Thoracic aorta (tissue), 2 donors: ENCODE measurements at regions not wholly inside any gene's neighbourhood (a gene's known extent, or its start where the extent isn't known, plus 50 kb on each side); places are given as distances from the start of the nearest gene placed in this dataset.

ENCODE experiments used
- ATAC-seq: fragments of 150-250 bp; one replicate; pipeline ENCODE4 v1.8.0; 2017; ENCODE audit warnings: low read depth; ENCODE audit not compliant: insufficient number of reproducible peaks, low FRiP score
- DNase-seq: peaks from one replicate; pipeline ENCODE4 v3.0.0-alpha.2; 2020; ENCODE audit warnings: low spot score
- H3K27ac ChIP-seq, 2 donors: fragments of 200-600 bp; sonication (generic); 1 replicate in 1 of 2; 2 replicates in 1 of 2; pipeline ENCODE4 v1.5.1; 2016; ENCODE audit warnings: mild to moderate bottlenecking in 2 of 2, moderate library complexity in 2 of 2
- H3K27me3 ChIP-seq: fragments of 200-600 bp; sonication (generic); replicated peaks from 2 replicates; pipeline ENCODE4 v1.6.0; 2016; ENCODE audit warnings: mild to moderate bottlenecking; ENCODE audit not compliant: insufficient read depth
- H3K36me3 ChIP-seq: fragments of 200-600 bp; sonication (generic); one replicate; pipeline ENCODE4 v1.5.1; 2016
- H3K4me1 ChIP-seq, 2 donors: fragments of 200-600 bp; sonication (generic); 1 replicate in 1 of 2; 2 replicates in 1 of 2; pipeline versions ENCODE4 v1.5.1 to v1.6.0; 2016; ENCODE audit warnings: low read depth in 2 of 2, mild to moderate bottlenecking in 1 of 2; ENCODE audit not compliant: control insufficient read depth in 1 of 2
- H3K4me3 ChIP-seq: fragments of 200-600 bp; sonication (generic); 2 replicates; pipeline ENCODE4 v1.5.1; 2016; ENCODE audit warnings: mild to moderate bottlenecking
- H3K9me3 ChIP-seq: fragments of 200-600 bp; sonication (generic); 2 replicates; pipeline ENCODE4 v1.5.1; 2016
- CTCF ChIP-seq: fragments of 200-600 bp; sonication (generic); IDR thresholded peaks from one replicate; pipeline ENCODE4 v1.5.1; 2019; ENCODE audit warnings: antibody characterized with exemption

DNA sequence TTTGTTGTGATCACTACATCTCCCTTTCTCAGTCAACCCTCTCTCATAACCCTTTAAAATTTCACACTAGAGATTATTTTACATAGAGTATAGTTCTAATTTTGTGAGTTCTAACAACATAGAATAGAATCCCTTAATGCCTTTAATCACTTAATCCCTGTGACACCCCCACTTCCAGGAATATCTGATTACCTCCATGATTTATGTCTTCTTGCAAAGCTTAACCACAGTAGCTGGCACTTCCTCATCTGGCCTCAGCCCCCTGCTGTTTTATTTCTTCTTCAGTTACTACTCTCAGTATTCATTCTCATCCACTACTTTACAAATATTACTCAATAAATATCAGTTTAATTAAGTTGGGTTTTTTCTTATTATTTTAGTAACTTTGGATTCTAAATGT lies 340.9 kb downstream of the CENPC start:
- Histone ChIP-seq H3K36me3 (no peaks in the 10 kb centered on the region), H3K4me3 (no peak overlapping the region), H3K9me3 (no peaks in the 10 kb centered on the region), H3K27me3 (no peaks in the 10 kb centered on the region), H3K4me1 (no peaks in the 10 kb centered on the region), H3K27ac (no peak overlapping the region)
- DNase-seq (no peak), ATAC-seq (no peak)
- TF ChIP-seq CTCF: no peak

GRCh38 chr4:67201334-67201733 lies 344.0 kb downstream of the CENPC start:
- DNase-seq: no peak
- H3K4me3 ChIP-seq: no peak overlapping the region
- no peaks in the 10 kb centered on the region for H3K9me3 ChIP-seq
- H3K4me1 ChIP-seq: no peaks in the 10 kb centered on the region
- no peaks in the 10 kb centered on the region for H3K36me3 ChIP-seq
- ATAC-seq: no peak
- no peak for TF ChIP-seq CTCF
- no peak overlapping the region for H3K27ac ChIP-seq
- no peaks in the 10 kb centered on the region for H3K27me3 ChIP-seq

- ATAC-seq: no peak
- Histone ChIP-seq H3K27me3 (no peaks in the 10 kb centered on the region), H3K36me3 (no peaks in the 10 kb centered on the region), H3K4me3 (no peak overlapping the region), H3K9me3 (no peaks in the 10 kb centered on the region), H3K4me1 (no peaks in the 10 kb centered on the region), H3K27ac (no peak overlapping the region)
- no peak for TF ChIP-seq CTCF
- DNase-seq: no peak
These were observed 346.6 kb downstream of the CENPC start for GRCh38 chr4:67198727-67199126.

- Histone ChIP-seq H3K36me3 (no peaks in the 10 kb centered on the region), H3K27ac (no peak overlapping the region), H3K4me1 (no peaks in the 10 kb centered on the region), H3K27me3 (no peaks in the 10 kb centered on the region), H3K4me3 (no peak overlapping the region), H3K9me3 (no peaks in the 10 kb centered on the region)
- no peak for DNase-seq
- no peak for ATAC-seq
- TF ChIP-seq CTCF: no peak
These were observed 377.5 kb downstream of the CENPC start for GRCh38 chr4:67167849-67168248.

DNA sequence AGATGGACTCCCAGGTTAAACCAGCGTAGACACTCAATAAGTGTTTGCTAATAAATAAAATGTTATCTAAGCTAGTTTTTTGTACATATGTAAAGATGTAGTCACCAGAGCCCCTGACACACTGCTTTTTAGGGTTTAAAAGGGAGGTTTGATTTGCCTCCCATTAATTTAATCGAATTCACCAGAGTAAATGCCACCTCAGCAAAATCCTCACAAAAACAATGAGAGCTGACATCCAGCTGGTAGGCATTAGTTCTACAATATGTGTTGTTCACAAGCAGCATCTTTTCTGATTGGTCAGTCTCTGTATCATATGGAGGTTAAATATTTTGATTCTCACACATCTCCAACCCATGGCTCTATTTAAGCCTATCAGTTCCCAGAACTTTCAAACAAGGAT lies 382.6 kb downstream of the CENPC start:
- H3K4me3 ChIP-seq: no peak overlapping the region
- no peaks in the 10 kb centered on the region for H3K9me3 ChIP-seq
- DNase-seq (no peak), ATAC-seq (no peak)
- no peak overlapping the region for H3K27ac ChIP-seq
- no peaks in the 10 kb centered on the region for H3K27me3 ChIP-seq
- no peak for TF ChIP-seq CTCF
- H3K4me1 ChIP-seq: no peaks in the 10 kb centered on the region
- H3K36me3 ChIP-seq: no peaks in the 10 kb centered on the region
